GM23338 (cell line): ENCODE measurements at regions not wholly inside any gene's neighbourhood (a gene's known extent, or its start where the extent isn't known, plus 50 kb on each side); places are given as distances from the start of the nearest gene placed in this dataset.

ENCODE experiments used
- ATAC-seq: fragments of 200-7000 bp; cut with Tn5 transposase; 3 replicates; pipeline ENCODE4 v1.9.1; 2020
- DNase-seq: peaks from one replicate; pipeline ENCODE4 v3.0.0-alpha.2; 2015; ENCODE audit warnings: low spot score
- H2AFZ ChIP-seq: fragments of 200-600 bp; sonication (generic); 2 replicates; pipeline ENCODE4 v1.8.0; 2016; ENCODE audit warnings: antibody characterized with exemption, mild to moderate bottlenecking, moderate library complexity
- H3F3A ChIP-seq: fragments of 200-600 bp; sonication (generic); replicated peaks from 2 replicates; pipeline ENCODE4 v1.8.0; 2017; ENCODE audit warnings: antibody characterized with exemption, mixed run types, low read depth
- H3K27ac ChIP-seq: fragments of 200-600 bp; sonication (generic); 2 replicates; pipeline ENCODE4 v1.6.1; 2016; ENCODE audit warnings: low read depth
- H3K27me3 ChIP-seq: fragments of 200-600 bp; sonication (generic); 2 replicates; pipeline ENCODE4 v1.8.0; 2016; ENCODE audit warnings: mild to moderate bottlenecking, mixed run types, moderate library complexity; ENCODE audit not compliant: insufficient read depth
- H3K36me3 ChIP-seq: fragments of 200-600 bp; sonication (generic); 2 replicates; pipeline ENCODE4 v1.8.0; 2016; ENCODE audit warnings: mild to moderate bottlenecking; ENCODE audit not compliant: insufficient read depth
- H3K4me1 ChIP-seq: fragments of 200-600 bp; sonication (generic); 2 replicates; pipeline ENCODE4 v1.8.0; 2016; ENCODE audit warnings: mild to moderate bottlenecking, moderate library complexity; ENCODE audit not compliant: insufficient read depth
- H3K4me2 ChIP-seq: fragments of 200-600 bp; sonication (generic); 2 replicates; pipeline ENCODE4 v1.7.1; 2017; ENCODE audit warnings: mixed run types
- H3K4me3 ChIP-seq: fragments of 200-600 bp; sonication (generic); 2 replicates; pipeline ENCODE4 v1.6.1; 2016; ENCODE audit warnings: mixed run types
- H3K79me2 ChIP-seq: fragments of 200-600 bp; sonication (generic); replicated peaks from 2 replicates; pipeline ENCODE4 v1.8.0; 2017; ENCODE audit warnings: mild to moderate bottlenecking; ENCODE audit not compliant: insufficient read depth
- H3K9me2 ChIP-seq: fragments of 200-600 bp; sonication (generic); 2 replicates; pipeline ENCODE4 v1.8.0; 2017; ENCODE audit not compliant: insufficient read depth
- H4K20me1 ChIP-seq: fragments of 200-600 bp; sonication (generic); replicated peaks from 2 replicates; pipeline ENCODE4 v1.8.0; 2017; ENCODE audit warnings: mild to moderate bottlenecking; ENCODE audit not compliant: insufficient read depth
- H3K27ac Mint-ChIP-seq: 2 replicates; pipeline ENCODE4 v1.8.0; 2020; ENCODE audit warnings: inconsistent platforms, mild to moderate bottlenecking, moderate library complexity, mixed read lengths
- H3K27me3 Mint-ChIP-seq: 3 replicates; pipeline ENCODE4 v1.8.0; 2022; ENCODE audit warnings: low read depth, mild to moderate bottlenecking, moderate library complexity, mixed read lengths, inconsistent platforms; ENCODE audit not compliant: insufficient read depth, poor library complexity
- H3K36me3 Mint-ChIP-seq: 3 replicates; pipeline ENCODE4 v1.8.0; 2021; ENCODE audit warnings: low read depth, mild to moderate bottlenecking, inconsistent platforms, moderate library complexity, mixed read lengths
- H3K4me1 Mint-ChIP-seq: 3 replicates; pipeline ENCODE4 v1.8.0; 2020; ENCODE audit warnings: mild to moderate bottlenecking, inconsistent platforms, mixed read lengths
- H3K4me3 Mint-ChIP-seq: 3 replicates; pipeline ENCODE4 v1.8.0; 2021; ENCODE audit warnings: moderate library complexity, mild to moderate bottlenecking, inconsistent platforms, mixed read lengths
- H3K9me3 Mint-ChIP-seq: 3 replicates; pipeline ENCODE4 v1.8.0; 2020; ENCODE audit warnings: moderate library complexity, mild to moderate bottlenecking, inconsistent platforms, mixed read lengths
- EZH2 ChIP-seq: fragments of 200-600 bp; sonication (generic); IDR thresholded peaks from one replicate; pipeline ENCODE4 v1.8.0; 2017; ENCODE audit warnings: antibody characterized with exemption, mild to moderate bottlenecking, low read depth; ENCODE audit not compliant: unreplicated experiment
- EZH2phosphoT487 ChIP-seq: fragments of 200-600 bp; sonication (generic); IDR thresholded peaks from one replicate; pipeline ENCODE4 v1.8.1; 2018; ENCODE audit warnings: antibody characterized with exemption; ENCODE audit not compliant: unreplicated experiment
- REST ChIP-seq: IDR thresholded peaks from one replicate; pipeline ENCODE4 v1.6.1; 2018; ENCODE audit warnings: antibody characterized with exemption; ENCODE audit not compliant: unreplicated experiment
- ZNF331 ChIP-seq: fragments of 250-450 bp; sonication (Bioruptor Pico); IDR thresholded peaks from 2 replicates; pipeline ENCODE4 v1.5.0; 2020; ENCODE audit warnings: low read depth, mild to moderate bottlenecking, moderate library complexity
- ZNF462 ChIP-seq: fragments of 250-450 bp; sonication (Bioruptor Pico); IDR thresholded peaks from 2 replicates; pipeline ENCODE4 v1.5.0; 2020; ENCODE audit warnings: mild to moderate bottlenecking, moderate library complexity

- no peak overlapping the region for H2AFZ ChIP-seq
- H3K36me3 Mint-ChIP-seq: no peaks in the 10 kb centered on the region
Observed at GRCh38 chr1:55426619-55427018, 211.5 kb upstream of the USP24 start.

More at GRCh38 chr1:55426619-55427018, 211.5 kb upstream of the USP24 start:
- no peaks in the 10 kb centered on the region for H3K79me2 ChIP-seq
- H3F3A ChIP-seq: no peaks in the 10 kb centered on the region
- H3K27me3 ChIP-seq: no peaks in the 10 kb centered on the region
- TF ChIP-seq ZNF462 (CRISPR knock-in tag): no peak
- no peak for TF ChIP-seq ZNF331 (CRISPR knock-in tag)
- no peak for TF ChIP-seq EZH2phosphoT487
- TF ChIP-seq REST: no peak
- no peak for TF ChIP-seq EZH2
- ATAC-seq (no peak), DNase-seq (no peak)
- H3K4me1 Mint-ChIP-seq: no peaks in the 10 kb centered on the region
- H3K27me3 Mint-ChIP-seq: no peaks in the 10 kb centered on the region
- H3K27ac ChIP-seq: no peak overlapping the region
- no peaks in the 10 kb centered on the region for H3K36me3 ChIP-seq
- no peak overlapping the region for H3K27ac Mint-ChIP-seq
- no peaks in the 10 kb centered on the region for H4K20me1 ChIP-seq
- H3K4me1 ChIP-seq: no peaks in the 10 kb centered on the region
- H3K9me2 ChIP-seq: no peaks in the 10 kb centered on the region
- H3K4me2 ChIP-seq: no peak overlapping the region
- H3K4me3 Mint-ChIP-seq: no peak overlapping the region
- H3K4me3 ChIP-seq: no peak overlapping the region
- no peaks in the 10 kb centered on the region; the same call in 2 of the 3 replicates for H3K9me3 Mint-ChIP-seq
